Stimulated activated CD4-positive, alpha-beta T cell treated with anti-CD3 and anti-CD28 coated beads, Interleukin-4, amount 100 ng/mL, for 24 hours (primary cell): ENCODE measurements at regions not wholly inside any gene's neighbourhood (a gene's known extent, or its start where the extent isn't known, plus 50 kb on each side); places are given as distances from the start of the nearest gene placed in this dataset.

Source experiments
- DNase-seq: peaks from one replicate; pipeline ENCODE4 v3.0.0-alpha.2; 2020

GRCh38 chr10:63710703-63711102 lies 189.5 kb downstream of the REEP3 start:
- DNase-seq = no peak

- no peak for DNase-seq
Measured at GRCh38 chr10:63711361-63711760, 190.2 kb downstream of the REEP3 start.

- DNase-seq = no peak
Measured at GRCh38 chr10:63711867-63712716, 190.9 kb downstream of the REEP3 start.

- no peak for DNase-seq
Measured at GRCh38 chr10:63712717-63713115, 191.5 kb downstream of the REEP3 start.

- DNase-seq = no peak
Measured at GRCh38 chr10:63713191-63714144, 192.3 kb downstream of the REEP3 start.

- no peak for DNase-seq
Measured at GRCh38 chr10:63716016-63716580, 194.9 kb downstream of the REEP3 start.

- DNase-seq = no peak
Measured at GRCh38 chr10:63717027-63717715, 196.0 kb downstream of the REEP3 start.

GRCh38 chr10:63718006-63718405 lies 196.8 kb downstream of the REEP3 start:
- no peak for DNase-seq

- DNase-seq = no peak
Measured at GRCh38 chr10:63718421-63718820, 197.2 kb downstream of the REEP3 start.

GRCh38 chr10:63719226-63719856 lies 198.1 kb downstream of the REEP3 start:
- no peak for DNase-seq

GRCh38 chr10:63720072-63720537 lies 198.9 kb downstream of the REEP3 start:
- peak; percentile 60 for DNase-seq

GRCh38 chr10:63720676-63721075 lies 199.5 kb downstream of the REEP3 start:
- no peak for DNase-seq

- no peak for DNase-seq
Measured at GRCh38 chr10:63722537-63722936, 201.3 kb downstream of the REEP3 start.

- DNase-seq = no peak
Measured at GRCh38 chr10:63723320-63723719, 202.1 kb downstream of the REEP3 start.

GRCh38 chr10:63723741-63724140 lies 202.5 kb downstream of the REEP3 start:
- no peak for DNase-seq

- no peak for DNase-seq
Measured at GRCh38 chr10:63724922-63725321, 203.7 kb downstream of the REEP3 start.

- no peak for DNase-seq
Measured at GRCh38 chr10:63726867-63727266, 205.7 kb downstream of the REEP3 start.

GRCh38 chr10:63727636-63728035 lies 206.4 kb downstream of the REEP3 start:
- no peak for DNase-seq

- no peak for DNase-seq
Measured at GRCh38 chr10:63735305-63735704, 214.1 kb downstream of the REEP3 start.

GRCh38 chr10:63738410-63738809 lies 217.2 kb downstream of the REEP3 start:
- DNase-seq = no peak

GRCh38 chr10:63744060-63744941 lies 223.1 kb downstream of the REEP3 start:
- DNase-seq = no peak
